PFSK-1 (cell line): ENCODE measurements at regions not wholly inside any gene's neighbourhood (a gene's known extent, or its start where the extent isn't known, plus 50 kb on each side); places are given as distances from the start of the nearest gene placed in this dataset.

Experiments used
- POLR2AphosphoS5 ChIP-seq: IDR thresholded peaks from 2 replicates; pipeline ENCODE4 v1.6.1; 2012; ENCODE audit warnings: low read depth, mild to moderate bottlenecking, control low read depth, low read length, moderate library complexity
- TAF1 ChIP-seq: IDR thresholded peaks from 2 replicates; pipeline ENCODE4 v1.6.1; 2012; ENCODE audit warnings: low read length, control low read depth, borderline replicate concordance; ENCODE audit not compliant: insufficient read depth

DNA sequence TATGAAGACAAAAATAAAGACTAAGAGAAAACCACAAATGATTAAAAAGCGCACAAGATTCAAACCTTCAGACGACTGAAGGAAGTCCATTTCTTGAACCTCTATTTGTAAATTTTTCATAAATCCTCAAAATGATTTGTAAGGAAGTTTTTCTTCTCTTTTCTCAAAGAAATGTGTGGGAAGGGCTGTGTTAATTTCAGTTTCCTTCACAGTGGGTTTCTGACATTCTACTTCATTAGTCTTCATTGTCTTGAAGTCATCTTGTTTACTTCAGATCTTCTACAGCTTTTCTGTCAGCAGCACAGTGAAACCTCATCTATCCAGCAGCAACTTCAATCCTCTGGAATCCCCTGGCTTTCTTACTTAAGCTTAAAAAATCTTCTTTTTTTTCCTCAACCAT lies 87.6 kb upstream of the MYLIP start:
- TF ChIP-seq TAF1 (no peak), POLR2AphosphoS5 (no peak)
